ENCODE measurements at regions not wholly inside any gene's neighbourhood (a gene's known extent, or its start where the extent isn't known, plus 50 kb on each side); places are given as distances from the start of the nearest gene placed in this dataset.

GRCh38 chr1:223029985-223030769 is 112.9 kb downstream of the TLR5 start:
- no peak for TF ChIP-seq MAX (IDR thresholded peaks at IDR 0.05)
- TF ChIP-seq ZBTB33 (IDR thresholded peaks at IDR 0.05; ENCODE audit: extremely low read depth, insufficient replicate concordance, low read length) = no peak
- no peak for TF ChIP-seq CTCF (IDR thresholded peaks at IDR 0.05 in 2 of 3, conservative IDR thresholded peaks at IDR 0.05 in 1 of 3; ENCODE audit: borderline replicate concordance in 1 of 3, insufficient read depth in 1 of 3, low read depth in 2 of 3, low read length in 2 of 3)
- no peak for TF ChIP-seq SRF (IDR thresholded peaks at IDR 0.05; ENCODE audit: low read depth)
- no peak for TF ChIP-seq ATF3 (IDR thresholded peaks at IDR 0.05)
- no peak for TF ChIP-seq REST (IDR thresholded peaks at IDR 0.05; ENCODE audit: low read depth)
- TF ChIP-seq POLR2A (IDR thresholded peaks at IDR 0.05; ENCODE audit: borderline replicate concordance, extremely low read depth, insufficient read depth, insufficient read length) = no peak
- TF ChIP-seq ZFX (IDR thresholded peaks at IDR 0.05) = no peak
